Brain microvascular endothelial cell (primary cell): ENCODE measurements at regions not wholly inside any gene's neighbourhood (a gene's known extent, or its start where the extent isn't known, plus 50 kb on each side); places are given as distances from the start of the nearest gene placed in this dataset.

Source experiments
- DNase-seq: peaks from one replicate; pipeline ENCODE4 v3.0.0-alpha.2; 2020
- H3K27ac ChIP-seq: fragments of 250-450 bp; sonication (Bioruptor Pico); 2 replicates; pipeline ENCODE4 v1.5.1; 2020; ENCODE audit warnings: mild to moderate bottlenecking, moderate library complexity
- H3K27me3 ChIP-seq: fragments of 250-450 bp; sonication (Bioruptor Pico); replicated peaks from 2 replicates; pipeline ENCODE4 v1.5.1; 2020; ENCODE audit warnings: mild to moderate bottlenecking
- H3K36me3 ChIP-seq: fragments of 250-450 bp; sonication (Bioruptor Pico); replicated peaks from 2 replicates; pipeline ENCODE4 v1.5.1; 2020; ENCODE audit warnings: mild to moderate bottlenecking
- H3K4me3 ChIP-seq: 2 replicates; pipeline ENCODE4 v1.5.1; 2011; ENCODE audit warnings: low read depth, mild to moderate bottlenecking, control low read depth, low read length, moderate library complexity
- in situ Hi-C: cut with HindIII; loops from 2 replicates; pipeline ENCODE4 v1.10.0; 2017; ENCODE audit warnings: low sequenced_read_pairs, low pct_ligation_motif_present
- TF ChIP-seq, protein P1 (sequence below): IDR thresholded peaks from 2 replicates; pipeline ENCODE4 v1.5.1; 2011; ENCODE audit warnings: low read depth, mild to moderate bottlenecking, moderate library complexity, low read length, control low read depth, inconsistent platforms; ENCODE audit errors: missing control alignments

DNA sequence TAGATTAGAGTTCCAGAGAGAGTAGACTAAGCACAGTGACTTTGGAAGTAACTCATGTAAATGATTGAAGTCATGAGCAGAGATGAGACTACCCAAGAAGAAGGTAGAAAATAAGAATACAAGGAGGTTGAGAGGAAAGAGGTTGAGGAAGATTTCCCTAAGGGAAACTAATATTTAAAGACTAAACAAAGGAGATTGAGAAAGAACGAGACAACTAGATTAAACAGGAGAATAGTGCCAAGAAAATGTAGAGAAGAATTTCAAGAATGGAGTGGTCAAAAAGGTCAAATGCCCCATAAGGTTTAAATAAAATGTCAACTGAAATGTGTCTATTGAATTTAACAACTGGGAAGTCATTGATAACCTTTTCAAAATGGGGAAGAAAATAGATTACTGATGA lies 59.0 kb downstream of the RPS29 start:
- in situ Hi-C loops, result no loop called here
- Histone ChIP-seq H3K27me3 (no peaks in the 10 kb centered on the region), H3K36me3 (no peaks in the 10 kb centered on the region), H3K27ac (no peak overlapping the region), H3K4me3 (no peak overlapping the region)
- no peak for DNase-seq
- TF ChIP-seq, protein P1, sequence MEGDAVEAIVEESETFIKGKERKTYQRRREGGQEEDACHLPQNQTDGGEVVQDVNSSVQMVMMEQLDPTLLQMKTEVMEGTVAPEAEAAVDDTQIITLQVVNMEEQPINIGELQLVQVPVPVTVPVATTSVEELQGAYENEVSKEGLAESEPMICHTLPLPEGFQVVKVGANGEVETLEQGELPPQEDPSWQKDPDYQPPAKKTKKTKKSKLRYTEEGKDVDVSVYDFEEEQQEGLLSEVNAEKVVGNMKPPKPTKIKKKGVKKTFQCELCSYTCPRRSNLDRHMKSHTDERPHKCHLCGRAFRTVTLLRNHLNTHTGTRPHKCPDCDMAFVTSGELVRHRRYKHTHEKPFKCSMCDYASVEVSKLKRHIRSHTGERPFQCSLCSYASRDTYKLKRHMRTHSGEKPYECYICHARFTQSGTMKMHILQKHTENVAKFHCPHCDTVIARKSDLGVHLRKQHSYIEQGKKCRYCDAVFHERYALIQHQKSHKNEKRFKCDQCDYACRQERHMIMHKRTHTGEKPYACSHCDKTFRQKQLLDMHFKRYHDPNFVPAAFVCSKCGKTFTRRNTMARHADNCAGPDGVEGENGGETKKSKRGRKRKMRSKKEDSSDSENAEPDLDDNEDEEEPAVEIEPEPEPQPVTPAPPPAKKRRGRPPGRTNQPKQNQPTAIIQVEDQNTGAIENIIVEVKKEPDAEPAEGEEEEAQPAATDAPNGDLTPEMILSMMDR, result no peak

DNA sequence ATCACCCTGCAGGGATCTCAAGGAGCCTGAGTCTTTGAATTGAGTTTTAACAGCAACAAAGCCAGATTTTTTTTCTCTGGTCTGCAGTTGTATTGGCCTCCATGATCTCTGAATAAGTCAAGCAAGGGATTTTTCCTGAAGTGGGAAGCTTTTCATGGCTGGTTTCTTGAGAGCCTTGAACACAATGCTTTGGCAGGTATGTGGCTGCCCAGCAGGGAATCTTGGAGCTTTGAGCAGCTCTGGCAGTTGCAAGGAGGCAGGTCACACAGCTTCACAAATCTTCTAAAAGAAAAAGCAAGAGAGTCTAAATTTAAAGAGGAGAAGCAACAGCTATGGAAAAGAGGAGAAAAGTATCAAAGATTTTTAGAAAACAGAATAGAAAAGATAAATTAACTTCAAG lies 60.1 kb downstream of the RPS29 start:
- Histone ChIP-seq H3K27ac (no peak overlapping the region), H3K4me3 (no peak overlapping the region), H3K36me3 (no peaks in the 10 kb centered on the region), H3K27me3 (no peaks in the 10 kb centered on the region)
- no peak for DNase-seq
- TF ChIP-seq, protein P1, result no peak
- in situ Hi-C loops, result no loop called here

DNA sequence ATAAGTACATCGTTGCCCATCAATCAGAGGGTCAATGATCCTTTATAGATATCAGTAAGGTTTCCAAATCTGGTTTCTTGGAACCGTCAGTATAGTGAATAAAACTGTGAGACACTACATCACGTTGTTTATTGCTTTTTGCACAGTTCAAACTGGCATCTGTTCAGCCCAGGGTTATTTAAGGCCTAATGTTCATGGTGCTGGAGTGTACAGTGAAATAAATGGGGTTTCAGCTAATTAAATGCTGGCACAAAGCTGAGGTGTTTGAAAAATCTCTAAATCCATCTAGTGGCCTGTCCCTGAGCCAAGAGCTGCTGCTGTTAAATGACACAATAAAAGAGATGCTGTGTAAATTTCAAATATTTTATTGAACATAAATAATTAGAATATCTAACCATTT lies 69.9 kb downstream of the RPS29 start:
- Histone ChIP-seq H3K4me3 (no peak overlapping the region), H3K27ac (no peak overlapping the region), H3K27me3 (no peaks in the 10 kb centered on the region), H3K36me3 (no peaks in the 10 kb centered on the region)
- DNase-seq, result no peak
- in situ Hi-C loops, result no loop called here
- TF ChIP-seq, protein P1, result no peak

DNA sequence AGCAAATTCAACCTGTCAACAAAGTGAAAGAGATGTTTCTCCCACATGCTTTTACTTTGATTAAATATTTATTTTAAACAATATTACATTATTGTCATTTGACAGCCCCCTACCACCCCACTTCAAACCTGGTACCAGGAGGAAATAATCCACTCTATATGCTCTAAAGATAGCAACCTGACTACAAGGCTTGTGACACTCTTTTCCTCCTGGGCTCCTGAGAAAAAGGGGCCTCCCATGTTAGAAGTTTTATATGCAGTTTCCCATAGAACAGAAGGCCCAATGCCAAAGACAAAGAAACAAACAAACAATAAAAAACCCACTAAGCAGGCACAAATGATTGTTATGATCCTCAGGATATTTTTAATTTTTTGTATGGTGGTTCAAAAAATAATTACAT lies 73.6 kb downstream of the RPS29 start:
- Histone ChIP-seq H3K27ac (peak overlapping the region; percentile 45), H3K27me3 (no peaks in the 10 kb centered on the region), H3K4me3 (no peak overlapping the region), H3K36me3 (no peaks in the 10 kb centered on the region)
- in situ Hi-C loops, result no loop called here
- DNase-seq, result no peak
- TF ChIP-seq, protein P1, result no peak

DNA sequence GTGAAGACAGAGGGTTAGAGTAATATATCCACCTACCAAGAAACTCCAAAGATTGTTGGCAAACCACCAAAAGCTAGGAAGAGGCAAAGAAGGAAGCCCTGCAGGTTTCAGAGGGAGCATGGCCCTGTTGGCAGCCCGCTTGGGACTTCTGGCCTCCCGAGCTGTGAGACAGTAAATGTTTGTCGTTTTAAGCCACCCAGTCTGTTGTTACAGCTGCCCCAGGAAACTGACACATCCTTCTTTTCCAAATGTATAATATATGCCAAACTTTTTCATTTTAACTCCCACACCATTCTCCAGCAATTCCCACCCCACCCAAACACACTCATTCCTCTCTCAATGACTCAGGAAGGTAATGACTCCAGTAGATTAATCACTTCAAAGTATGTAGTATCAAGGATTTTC lies 74.0 kb downstream of the RPS29 start:
- TF ChIP-seq, protein P1, result no peak
- Histone ChIP-seq H3K27ac (peak overlapping the region; percentile 53), H3K36me3 (no peaks in the 10 kb centered on the region), H3K27me3 (no peaks in the 10 kb centered on the region), H3K4me3 (no peak overlapping the region)
- DNase-seq, result peak; percentile 65
- in situ Hi-C loops, result no loop called here

DNA sequence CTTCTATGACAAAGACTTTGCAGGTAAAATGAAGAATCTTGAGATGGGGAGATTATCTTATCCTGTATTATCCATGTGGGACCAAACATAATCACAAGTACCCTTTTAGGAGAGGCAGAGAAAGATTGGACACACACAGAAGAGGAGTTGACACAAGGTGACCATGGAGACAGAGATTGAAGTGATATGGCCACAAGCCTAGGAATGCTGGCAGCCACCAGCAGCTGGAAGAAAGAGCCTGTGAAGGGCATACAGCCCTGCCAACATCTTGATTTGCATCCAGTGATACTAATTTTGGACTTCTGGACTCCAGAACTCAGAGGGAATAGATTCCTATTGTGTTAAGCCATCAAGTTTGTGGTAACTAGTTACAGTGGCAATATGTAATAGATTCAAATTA lies 78.1 kb downstream of the RPS29 start:
- Histone ChIP-seq H3K27ac (no peak overlapping the region), H3K36me3 (no peaks in the 10 kb centered on the region)
- TF ChIP-seq, protein P1, result no peak

More for the DNA sequence above, 78.1 kb downstream of the RPS29 start:
- in situ Hi-C loops, result no loop called here
- no peak for DNase-seq
- no peaks in the 10 kb centered on the region for H3K27me3 ChIP-seq
- no peak overlapping the region for H3K4me3 ChIP-seq
